GM18498 (cell line): ENCODE measurements at regions not wholly inside any gene's neighbourhood (a gene's known extent, or its start where the extent isn't known, plus 50 kb on each side); places are given as distances from the start of the nearest gene placed in this dataset.
A peak's percentile ranks its signal among the peaks of the same experiment; 100 is the strongest.
"Not testable (repeated sequence)": the region's sequence is repeated elsewhere in the genome, so short reads cannot be mapped to it uniquely, and the experiment has no call there.

Experiments
- ATAC-seq: cut with Tn5 transposase; IDR thresholded peaks from one replicate; pipeline ENCODE4 v1.9.1; 2021; ENCODE audit warnings: mild to moderate bottlenecking, moderate library complexity; ENCODE audit not compliant: unreplicated experiment

DNA sequence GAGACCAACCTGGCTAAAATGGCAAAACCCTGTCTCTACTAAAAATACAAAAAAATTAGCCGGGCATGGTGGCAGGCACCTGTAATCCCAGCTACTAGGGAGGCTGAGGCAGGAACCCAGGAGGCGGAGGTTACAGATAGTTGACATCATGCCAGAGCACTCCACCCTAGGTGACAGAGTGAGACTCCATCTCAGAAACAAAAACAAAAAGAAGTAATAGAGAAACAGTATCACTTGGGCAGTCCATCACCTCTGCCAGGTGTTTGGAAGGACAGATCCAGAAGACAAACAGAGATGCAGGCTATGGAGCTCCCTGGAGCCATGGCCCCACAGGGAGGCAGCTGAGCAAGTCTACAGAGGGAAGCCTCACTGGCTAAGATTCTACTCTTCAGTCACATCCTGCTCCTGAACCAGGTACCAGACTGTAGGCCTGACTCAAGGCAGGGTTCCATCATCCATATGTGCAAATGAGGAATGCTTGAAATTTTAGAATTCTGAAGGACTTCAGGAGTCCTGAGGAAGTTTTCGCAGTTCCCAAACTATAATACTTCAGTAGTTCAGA is 81.4 kb upstream of the CPEB2 start:
- no peak for ATAC-seq

DNA sequence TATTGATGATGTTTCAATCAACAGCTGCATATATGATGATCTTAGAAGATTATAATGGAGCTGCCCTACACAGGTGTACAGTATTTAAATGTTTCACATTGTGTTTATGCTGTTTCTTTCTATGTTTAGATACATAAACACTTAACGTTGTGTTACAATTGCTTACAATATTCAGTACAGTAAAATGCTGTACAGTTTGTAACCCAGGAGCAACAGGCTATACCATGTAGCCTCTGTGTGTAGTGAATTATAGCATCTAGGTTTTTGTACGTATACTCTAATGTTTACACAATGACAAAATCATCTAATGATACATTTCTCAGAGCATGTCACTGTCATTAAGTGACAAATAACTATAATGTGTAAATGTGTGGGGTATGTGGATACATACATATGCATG is 80.5 kb upstream of the CPEB2 start:
- not testable (repeated sequence) for ATAC-seq

DNA sequence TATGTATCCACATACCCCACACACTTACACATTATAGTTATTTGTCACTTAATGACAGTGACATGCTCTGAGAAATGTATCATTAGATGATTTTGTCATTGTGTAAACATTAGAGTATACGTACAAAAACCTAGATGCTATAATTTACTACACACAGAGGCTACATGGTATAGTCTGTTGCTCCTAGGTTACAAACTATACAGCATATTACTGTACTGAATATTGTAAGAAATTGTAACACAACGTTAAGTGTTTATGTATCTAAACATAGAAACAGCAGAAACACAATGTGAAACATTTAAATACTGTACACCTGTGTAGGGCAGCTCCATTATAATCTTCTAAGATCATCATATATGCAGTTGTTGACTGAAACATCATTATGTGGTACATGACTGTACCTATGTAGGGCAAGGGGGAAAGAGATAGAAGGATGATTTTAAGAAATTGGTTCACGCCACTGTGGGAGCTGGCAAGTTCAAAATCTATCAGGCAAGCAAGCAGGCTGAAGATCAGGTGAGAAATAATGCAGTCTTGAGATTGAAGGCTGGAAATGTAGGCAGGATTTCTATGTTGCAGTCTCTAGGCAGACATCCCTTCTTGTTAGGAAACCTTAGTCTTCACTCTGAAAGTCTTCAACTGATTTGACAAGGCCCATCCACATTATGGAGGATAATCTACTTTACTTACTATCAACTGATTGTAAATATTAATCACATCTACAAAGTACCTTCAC is 78.0 kb upstream of the CPEB2 start:
- no peak for ATAC-seq

DNA sequence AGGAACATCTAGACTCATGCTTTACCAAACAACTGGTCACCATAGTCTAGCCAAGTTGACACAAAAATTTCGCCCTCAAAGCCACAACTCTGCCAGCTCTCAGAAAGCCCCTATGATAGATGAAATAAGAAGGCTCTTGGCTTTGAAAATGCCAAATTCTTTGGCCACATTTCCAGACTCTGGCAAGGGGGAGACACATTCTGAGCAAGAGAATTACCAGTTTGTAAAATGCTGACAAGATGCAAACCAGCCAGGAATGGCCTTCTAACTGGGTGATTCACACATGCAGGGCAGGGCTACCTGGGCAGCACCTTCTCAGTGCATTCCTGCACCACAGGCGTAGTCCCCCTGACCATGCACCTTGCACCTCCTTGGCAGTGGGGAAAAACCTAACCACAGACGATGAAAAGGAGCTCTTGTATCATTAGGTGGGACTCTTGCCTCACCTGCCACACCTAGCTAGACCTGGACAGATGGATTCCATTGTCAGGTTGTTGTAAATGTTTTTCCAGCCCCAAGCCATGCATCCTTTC is 77.4 kb upstream of the CPEB2 start:
- ATAC-seq, result no peak

DNA sequence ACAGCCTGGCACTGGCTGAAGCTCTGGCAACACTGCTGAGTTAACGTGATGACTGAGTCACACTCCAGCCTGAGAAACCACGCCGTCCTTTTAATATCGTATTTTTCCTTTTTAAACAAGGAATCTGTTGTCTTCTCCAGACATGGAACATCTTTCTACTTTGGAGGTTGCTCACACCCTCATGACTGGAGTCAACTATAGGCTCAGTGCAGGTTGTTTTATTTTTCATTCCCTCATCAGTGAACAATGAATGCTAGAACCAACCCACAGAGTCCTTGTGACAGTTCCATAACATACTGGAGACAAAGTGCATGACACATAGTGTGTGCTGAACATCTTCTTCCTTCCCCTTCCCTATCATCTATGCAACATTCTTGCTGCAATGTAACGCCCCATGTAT is 76.8 kb upstream of the CPEB2 start:
- no peak for ATAC-seq

DNA sequence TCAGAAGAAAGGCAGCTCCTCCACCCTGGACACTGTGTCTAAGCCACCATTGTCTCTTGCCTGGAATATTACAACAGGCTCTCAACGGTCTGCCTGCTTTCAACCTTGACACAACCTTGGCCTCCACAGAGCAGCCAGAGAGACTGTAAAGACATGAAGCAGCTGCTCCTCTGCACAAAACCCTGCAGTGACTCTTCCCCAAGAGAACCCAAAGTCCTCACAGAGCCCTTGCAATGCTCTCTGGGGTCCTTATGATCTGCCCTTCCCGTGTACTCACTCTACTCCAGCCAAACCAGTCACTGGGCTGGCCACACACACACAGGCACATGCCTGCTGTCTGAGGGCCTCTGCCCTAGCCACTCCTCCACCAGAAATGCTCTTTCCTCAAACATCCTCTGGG is 75.9 kb upstream of the CPEB2 start:
- ATAC-seq, result no peak

DNA sequence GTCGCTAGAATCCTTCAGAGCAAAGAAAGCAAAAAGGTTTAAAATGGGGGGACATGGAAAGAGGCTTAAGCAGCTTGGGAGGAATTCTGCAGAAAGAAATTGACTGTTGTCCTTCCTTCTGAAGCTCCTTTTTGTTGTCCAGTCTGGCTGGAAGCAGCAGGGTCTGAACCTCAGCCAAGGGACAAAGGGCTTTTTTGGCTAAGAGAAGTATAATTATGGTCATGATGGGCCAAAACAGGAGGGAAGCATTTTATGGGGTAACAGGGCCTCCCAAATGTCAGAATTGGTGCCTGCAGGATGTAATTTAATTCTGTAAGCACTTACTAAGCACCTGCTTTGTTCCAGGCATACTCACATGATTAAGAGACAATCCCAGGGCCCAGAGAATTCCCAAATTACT is 74.2 kb upstream of the CPEB2 start:
- ATAC-seq, result no peak

DNA sequence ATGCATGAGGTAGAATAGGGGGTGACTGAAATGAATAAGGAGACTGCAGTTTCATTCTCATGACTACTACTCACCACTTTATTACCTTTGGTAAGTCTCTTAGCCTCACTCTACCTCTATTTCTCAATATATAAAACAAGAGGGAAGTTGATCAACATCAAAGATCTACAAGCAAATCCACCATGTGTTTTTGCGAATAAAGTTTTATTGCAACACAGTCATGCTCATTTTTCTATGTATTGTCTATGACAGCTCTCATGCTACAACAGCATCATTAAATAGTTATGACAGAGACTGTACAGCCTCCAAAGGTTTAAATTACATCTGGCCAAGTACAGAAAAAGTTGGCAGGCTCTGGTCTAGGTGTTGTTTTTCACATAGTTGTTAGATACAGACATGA is 72.6 kb upstream of the CPEB2 start:
- no peak for ATAC-seq

DNA sequence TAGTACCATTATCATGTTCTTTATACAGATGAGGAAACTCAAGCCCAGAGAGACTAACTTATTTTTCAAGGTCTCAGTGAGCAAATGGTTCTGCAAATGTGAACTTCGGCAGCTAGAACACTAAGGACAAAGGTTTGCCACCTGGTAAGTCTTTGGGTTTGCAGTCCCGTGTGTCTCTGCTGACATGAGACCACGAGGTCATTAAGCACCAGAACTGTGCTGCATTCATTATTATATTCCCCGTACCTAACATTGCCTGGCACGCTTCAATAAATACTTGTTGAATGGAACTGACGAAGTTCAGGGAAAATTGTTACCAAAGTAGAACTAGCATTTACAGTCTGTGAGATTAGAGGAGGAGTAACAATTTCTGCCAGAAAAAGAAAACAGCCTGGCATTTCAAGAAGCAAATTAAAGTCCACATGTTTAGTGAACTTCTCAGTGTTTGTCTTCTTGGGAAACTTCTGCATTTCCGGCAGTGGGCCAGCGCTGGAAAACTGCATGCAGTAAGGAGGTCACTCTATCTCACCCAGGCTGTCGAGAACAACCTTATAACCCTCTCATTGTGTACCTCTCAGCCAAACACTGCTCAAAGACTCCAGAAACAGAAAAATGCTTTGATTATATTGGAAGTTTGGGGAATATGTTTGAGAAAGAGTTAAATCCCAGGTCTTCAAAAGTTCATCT is 67.4 kb upstream of the CPEB2 start:
- ATAC-seq, result no peak

DNA sequence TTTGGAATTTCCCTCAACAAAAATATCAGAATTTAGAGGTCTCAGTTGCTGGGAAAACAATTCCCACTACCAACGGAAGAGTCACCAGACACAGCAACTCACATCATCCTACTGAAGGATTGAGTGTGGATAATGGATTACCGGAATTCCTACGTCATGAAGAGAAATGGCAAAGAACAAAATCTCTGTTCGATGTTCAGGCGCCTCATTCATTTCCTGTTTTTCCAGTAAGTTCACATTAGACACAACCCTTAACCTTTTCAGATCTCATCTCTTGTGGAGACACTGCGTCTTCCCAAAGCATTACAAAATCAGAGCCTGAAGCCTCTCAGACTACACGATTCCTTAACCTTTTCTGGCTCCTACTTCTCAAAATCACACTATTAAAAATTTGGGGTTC is 58.5 kb upstream of the CPEB2 start:
- ATAC-seq, result no peak

DNA sequence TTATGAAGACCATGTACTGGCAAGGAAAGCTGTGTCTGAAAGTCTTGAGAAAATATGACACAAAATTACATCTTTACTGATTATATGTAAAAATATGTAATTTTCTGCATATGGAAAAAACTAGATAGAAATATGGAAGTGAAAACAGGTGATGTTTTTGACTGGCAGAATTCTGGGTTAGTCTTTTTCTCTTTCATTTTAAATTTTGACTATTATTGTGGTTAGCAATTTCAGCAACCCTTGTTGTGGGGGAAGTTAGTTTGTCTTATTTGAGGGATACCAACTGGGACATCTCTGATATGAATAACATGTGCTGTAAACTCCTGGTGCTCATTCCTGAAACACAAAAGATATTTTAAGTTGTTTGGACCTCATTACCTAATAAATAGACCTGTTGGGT is 49.9 kb upstream of the CPEB2 start:
- ATAC-seq, result peak; percentile 82
